MM.1S (cell line): ENCODE measurements at regions not wholly inside any gene's neighbourhood (a gene's known extent, or its start where the extent isn't known, plus 50 kb on each side); places are given as distances from the start of the nearest gene placed in this dataset.

Experiments used
- EZH2 ChIP-seq: fragments of 300-600 bp; sonication (generic); optimal IDR thresholded peaks from 2 replicates; pipeline ENCODE3; 2017; ENCODE audit warnings: low read depth, mild to moderate bottlenecking, antibody characterized with exemption, low read length, mixed read lengths
- EZH2phosphoT487 ChIP-seq: fragments of 300-600 bp; sonication (generic); IDR thresholded peaks from 2 replicates; pipeline ENCODE4 v1.6.1; 2018; ENCODE audit warnings: antibody characterized with exemption, low read length
- TF ChIP-seq, protein P1 (sequence below): fragments of 300-600 bp; sonication (generic); IDR thresholded peaks from 2 replicates; pipeline ENCODE4 v1.5.1; 2016; ENCODE audit warnings: antibody characterized with exemption, low read length, mixed read lengths

DNA sequence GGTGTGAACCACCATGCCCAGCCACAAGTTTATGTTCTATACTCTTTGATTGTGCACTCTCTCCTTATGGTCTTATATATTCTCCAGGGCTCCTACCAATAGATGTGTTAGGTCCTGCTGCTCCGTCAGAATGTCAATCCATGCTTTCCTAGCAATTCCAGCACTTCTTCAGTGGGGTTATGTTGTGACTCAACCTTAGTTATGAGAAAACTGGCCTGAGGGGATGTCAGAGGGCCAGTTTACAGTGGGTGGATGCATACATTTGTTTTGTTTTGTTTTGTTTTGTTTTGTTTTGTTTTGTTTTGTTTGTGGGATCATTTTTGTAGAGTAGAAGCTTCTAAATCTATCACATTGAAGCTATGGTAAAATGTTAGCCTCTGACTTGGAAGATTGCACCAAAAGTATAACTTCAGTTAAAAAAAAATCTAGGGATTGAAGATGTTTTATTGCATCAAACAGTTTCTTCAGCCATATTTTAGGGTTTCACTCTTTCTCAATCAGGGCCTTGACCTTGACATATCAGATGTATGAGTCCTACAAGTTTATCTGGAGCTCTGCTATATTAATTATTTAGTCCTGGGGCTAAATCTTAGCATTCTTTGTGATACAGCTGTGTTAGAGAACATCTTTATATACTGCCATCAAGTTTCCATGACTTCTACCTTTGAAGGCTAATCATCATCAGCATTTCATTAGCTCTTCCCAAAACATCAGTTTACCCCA, 191.6 kb upstream of the CNTN5 start:
- TF ChIP-seq, protein P1, sequence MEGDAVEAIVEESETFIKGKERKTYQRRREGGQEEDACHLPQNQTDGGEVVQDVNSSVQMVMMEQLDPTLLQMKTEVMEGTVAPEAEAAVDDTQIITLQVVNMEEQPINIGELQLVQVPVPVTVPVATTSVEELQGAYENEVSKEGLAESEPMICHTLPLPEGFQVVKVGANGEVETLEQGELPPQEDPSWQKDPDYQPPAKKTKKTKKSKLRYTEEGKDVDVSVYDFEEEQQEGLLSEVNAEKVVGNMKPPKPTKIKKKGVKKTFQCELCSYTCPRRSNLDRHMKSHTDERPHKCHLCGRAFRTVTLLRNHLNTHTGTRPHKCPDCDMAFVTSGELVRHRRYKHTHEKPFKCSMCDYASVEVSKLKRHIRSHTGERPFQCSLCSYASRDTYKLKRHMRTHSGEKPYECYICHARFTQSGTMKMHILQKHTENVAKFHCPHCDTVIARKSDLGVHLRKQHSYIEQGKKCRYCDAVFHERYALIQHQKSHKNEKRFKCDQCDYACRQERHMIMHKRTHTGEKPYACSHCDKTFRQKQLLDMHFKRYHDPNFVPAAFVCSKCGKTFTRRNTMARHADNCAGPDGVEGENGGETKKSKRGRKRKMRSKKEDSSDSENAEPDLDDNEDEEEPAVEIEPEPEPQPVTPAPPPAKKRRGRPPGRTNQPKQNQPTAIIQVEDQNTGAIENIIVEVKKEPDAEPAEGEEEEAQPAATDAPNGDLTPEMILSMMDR: no peak
- TF ChIP-seq EZH2 (no peak), EZH2phosphoT487 (no peak)
